T-helper 2 cell (primary cell): ENCODE measurements at regions not wholly inside any gene's neighbourhood (a gene's known extent, or its start where the extent isn't known, plus 50 kb on each side); places are given as distances from the start of the nearest gene placed in this dataset.
"Not testable (repeated sequence)": the region's sequence is repeated elsewhere in the genome, so short reads cannot be mapped to it uniquely, and the experiment has no call there.

Experiments
- DNase-seq, 5 experiments: peaks; one replicate each; pipeline versions ENCODE4 v3.0.0 to v3.0.0-alpha.2; 2012 to 2022

GRCh38 chr3:154656486-154656885 lies 226.5 kb upstream of the GPR149 start:
- DNase-seq: no peak

GRCh38 chr3:154642145-154642544 lies 212.2 kb upstream of the GPR149 start:
- no peak for DNase-seq

- DNase-seq: no peak
These were observed 195.8 kb upstream of the GPR149 start for GRCh38 chr3:154625756-154626155.

- not testable (repeated sequence) for DNase-seq
These were observed 189.6 kb upstream of the GPR149 start for GRCh38 chr3:154619621-154620020.

GRCh38 chr3:154616298-154616697 lies 186.3 kb upstream of the GPR149 start:
- DNase-seq: no peak

GRCh38 chr3:154615471-154615870 lies 185.5 kb upstream of the GPR149 start:
- DNase-seq: no peak

- no peak for DNase-seq
These were observed 184.6 kb upstream of the GPR149 start for GRCh38 chr3:154614601-154615000.

- no peak for DNase-seq
These were observed 184.1 kb upstream of the GPR149 start for GRCh38 chr3:154614078-154614477.

- DNase-seq: no peak
These were observed 172.3 kb upstream of the GPR149 start for GRCh38 chr3:154602241-154602640.

- no peak for DNase-seq
These were observed 168.2 kb upstream of the GPR149 start for GRCh38 chr3:154598166-154598565.

- no peak for DNase-seq
These were observed 160.8 kb upstream of the GPR149 start for GRCh38 chr3:154590675-154591384.

GRCh38 chr3:154588831-154589230 lies 158.8 kb upstream of the GPR149 start:
- no peak for DNase-seq

- no peak for DNase-seq
These were observed 155.0 kb upstream of the GPR149 start for GRCh38 chr3:154584974-154585373.

GRCh38 chr3:154584041-154584440 lies 154.1 kb upstream of the GPR149 start:
- DNase-seq: no peak

- no peak for DNase-seq
These were observed 153.2 kb upstream of the GPR149 start for GRCh38 chr3:154583086-154583634.

GRCh38 chr3:154582501-154582900 lies 152.5 kb upstream of the GPR149 start:
- DNase-seq: no peak

- no peak for DNase-seq
These were observed 141.7 kb upstream of the GPR149 start for GRCh38 chr3:154571553-154572226.

- DNase-seq: no peak
These were observed 138.1 kb upstream of the GPR149 start for GRCh38 chr3:154568064-154568463.

GRCh38 chr3:154559623-154560022 lies 129.6 kb upstream of the GPR149 start:
- no peak for DNase-seq

GRCh38 chr3:154552338-154552737 lies 122.3 kb upstream of the GPR149 start:
- DNase-seq: no peak

- DNase-seq: no peak
These were observed 119.4 kb upstream of the GPR149 start for GRCh38 chr3:154549391-154549790.

- DNase-seq: peak in 1 of 5 experiments; percentile 2
These were observed 118.4 kb upstream of the GPR149 start for GRCh38 chr3:154548341-154548740.

GRCh38 chr3:154542837-154543236 lies 112.8 kb upstream of the GPR149 start:
- no peak for DNase-seq

GRCh38 chr3:154540950-154541604 lies 111.1 kb upstream of the GPR149 start:
- DNase-seq: no peak
